ENCODE measurements at regions not wholly inside any gene's neighbourhood (a gene's known extent, or its start where the extent isn't known, plus 50 kb on each side); places are given as distances from the start of the nearest gene placed in this dataset.

- TF ChIP-seq CTCF (IDR thresholded peaks at IDR 0.05) = no peak
- no peak for TF ChIP-seq POLR2A (IDR thresholded peaks at IDR 0.05)
Measured at GRCh38 chr1:116841569-116842344, 68.0 kb upstream of the PTGFRN start.
